NCI-H2171 (cell line): ENCODE measurements at regions not wholly inside any gene's neighbourhood (a gene's known extent, or its start where the extent isn't known, plus 50 kb on each side); places are given as distances from the start of the nearest gene placed in this dataset.
"Not testable (repeated sequence)": the region's sequence is repeated elsewhere in the genome, so short reads cannot be mapped to it uniquely, and the experiment has no call there.

ENCODE experiments used
- DNase-seq: peaks from one replicate; lab custom pipeline; 2025; lab: John Stamatoyannopoulos, UW

DNA sequence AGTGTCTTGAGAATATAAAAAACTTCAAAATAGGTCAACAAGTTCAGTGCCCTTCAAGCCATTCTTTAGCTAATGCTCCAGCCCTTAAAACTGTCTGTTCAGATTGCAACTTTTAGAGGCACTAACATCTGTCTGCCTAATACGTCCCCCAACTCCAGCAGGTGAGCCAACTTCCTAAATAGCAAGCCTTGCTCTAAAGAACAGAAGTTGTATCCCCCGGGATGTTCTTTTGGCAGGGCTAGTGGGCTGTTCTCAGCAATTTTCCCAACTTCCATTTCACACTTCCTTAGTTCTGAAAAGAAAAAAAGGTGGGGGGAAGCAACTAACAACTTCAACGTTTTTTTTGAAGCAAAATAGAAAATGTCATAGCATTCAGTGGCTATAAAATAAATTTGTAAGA, 290.0 kb upstream of the PTCHD4 start:
- no peak for DNase-seq

DNA sequence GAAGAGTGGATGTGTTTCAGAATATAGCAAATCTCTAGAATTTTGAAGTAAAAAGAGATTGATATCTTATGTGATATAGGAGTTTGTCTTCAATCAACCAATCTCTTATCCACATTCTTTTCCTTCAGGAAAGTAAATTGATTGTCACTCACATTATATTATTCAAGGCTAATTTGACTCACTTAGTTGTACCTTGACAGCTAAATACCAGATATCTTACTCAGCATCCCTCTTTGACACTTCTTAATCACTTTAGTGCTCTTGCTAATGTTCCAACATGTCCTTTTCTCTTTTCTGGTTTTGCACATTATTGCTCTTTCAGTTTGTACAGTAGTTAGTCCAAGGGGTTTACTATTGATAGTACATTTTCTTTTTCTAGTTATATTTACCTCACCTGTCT, 286.9 kb upstream of the PTCHD4 start:
- no peak for DNase-seq

DNA sequence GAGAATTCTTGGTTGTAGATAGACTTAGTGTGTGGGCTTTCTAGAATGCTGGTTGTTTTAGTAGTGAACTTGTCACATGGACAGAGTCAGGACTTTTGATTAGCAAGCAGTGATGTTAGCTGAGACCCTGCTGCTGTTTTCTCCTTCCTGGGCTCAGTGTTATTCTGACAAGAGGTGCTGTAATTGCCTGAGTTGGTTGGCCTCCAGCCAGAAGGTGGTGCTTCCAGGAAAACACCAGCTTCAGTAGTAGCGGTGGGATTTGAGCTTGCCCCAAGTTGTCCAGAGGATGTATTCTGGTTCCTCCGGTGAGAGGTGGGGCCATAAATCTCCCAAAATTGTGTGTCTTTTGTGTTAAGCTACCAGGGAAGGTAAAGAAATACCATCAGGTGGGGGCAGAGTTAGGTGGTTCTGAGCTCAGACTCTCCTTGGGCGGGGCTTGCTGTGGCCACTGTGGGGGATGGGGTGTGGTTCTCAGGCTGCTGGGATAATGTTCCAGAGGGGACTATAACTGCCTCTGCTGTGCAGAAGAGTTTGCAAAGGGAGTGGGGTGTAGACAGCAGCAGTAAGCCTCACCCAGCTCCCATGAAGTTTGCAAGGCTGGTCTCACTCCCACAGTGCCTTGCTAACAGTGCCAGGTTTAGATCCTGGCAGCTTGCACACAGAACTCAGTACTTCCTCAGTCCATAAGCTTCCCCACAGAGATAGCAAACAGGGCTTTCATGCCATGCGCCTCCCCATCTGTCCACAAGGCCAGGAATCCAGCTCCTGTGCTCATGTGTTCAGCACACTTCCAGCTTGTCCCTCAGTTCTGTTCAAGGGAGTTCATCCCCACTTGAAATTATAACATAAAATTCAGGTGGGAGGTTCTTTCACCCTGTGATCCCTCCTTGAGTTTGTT, 278.4 kb upstream of the PTCHD4 start:
- no peak for DNase-seq

DNA sequence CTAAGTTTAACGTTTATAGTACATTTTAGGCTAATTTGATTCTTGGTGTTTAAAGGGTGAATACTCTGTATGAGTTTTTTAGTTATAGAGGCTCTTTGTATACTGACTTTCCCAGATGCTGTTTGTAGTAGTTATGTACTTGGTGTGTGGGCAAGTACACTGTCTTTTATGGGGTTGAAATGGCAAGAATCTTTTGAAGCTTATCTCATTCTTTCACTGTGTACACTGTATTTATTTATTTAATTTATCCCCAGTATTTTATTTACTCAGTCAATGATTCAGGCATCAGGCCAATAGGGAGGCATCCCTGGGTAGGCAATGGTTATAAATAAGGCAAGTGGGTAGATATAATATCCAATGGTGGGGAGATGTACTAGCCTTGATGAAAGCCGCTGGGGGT, 277.0 kb upstream of the PTCHD4 start:
- DNase-seq, result no peak

DNA sequence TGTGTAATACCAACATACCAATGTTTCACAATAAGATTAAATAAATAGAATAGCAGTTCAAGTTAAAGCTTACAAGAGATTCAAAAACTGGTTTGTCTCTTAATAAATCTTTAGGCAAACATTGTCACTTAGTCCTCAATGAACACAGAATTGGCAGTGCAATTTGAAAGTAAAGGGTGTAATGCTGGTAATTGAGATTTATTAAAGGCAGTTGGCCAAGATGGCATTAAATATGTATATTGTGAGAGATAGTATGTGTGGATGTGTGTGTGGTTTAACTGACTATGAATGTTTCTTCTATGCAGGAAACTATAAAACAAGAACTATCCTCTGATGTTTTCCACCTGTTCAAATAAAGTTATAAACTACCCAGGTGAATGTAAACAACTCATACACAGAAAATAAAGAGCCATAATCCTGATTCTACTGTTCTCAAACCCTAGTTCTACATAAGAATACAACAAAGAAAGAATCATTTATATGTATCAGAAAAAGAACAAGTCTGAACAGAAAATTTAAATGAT, 267.9 kb upstream of the PTCHD4 start:
- DNase-seq, result no peak

DNA sequence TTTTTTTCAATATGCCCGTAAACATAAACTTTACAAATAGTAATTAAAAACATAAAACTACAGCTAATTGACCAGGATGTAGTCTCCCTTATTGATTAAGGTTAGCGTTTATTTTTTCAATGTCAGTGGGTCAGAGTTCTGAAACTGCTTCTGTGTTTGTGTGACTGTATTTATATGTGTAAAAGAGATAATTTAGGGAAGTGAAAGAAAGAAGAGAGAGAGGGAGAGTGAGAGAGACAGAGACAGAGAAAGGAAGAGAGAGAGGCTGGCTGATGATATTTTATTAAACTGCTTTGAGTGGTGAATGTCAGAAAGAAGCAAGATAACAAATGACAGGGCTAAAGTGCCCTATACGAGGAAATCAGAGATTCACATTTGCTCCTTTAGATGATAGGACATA, 266.1 kb upstream of the PTCHD4 start:
- no peak for DNase-seq

DNA sequence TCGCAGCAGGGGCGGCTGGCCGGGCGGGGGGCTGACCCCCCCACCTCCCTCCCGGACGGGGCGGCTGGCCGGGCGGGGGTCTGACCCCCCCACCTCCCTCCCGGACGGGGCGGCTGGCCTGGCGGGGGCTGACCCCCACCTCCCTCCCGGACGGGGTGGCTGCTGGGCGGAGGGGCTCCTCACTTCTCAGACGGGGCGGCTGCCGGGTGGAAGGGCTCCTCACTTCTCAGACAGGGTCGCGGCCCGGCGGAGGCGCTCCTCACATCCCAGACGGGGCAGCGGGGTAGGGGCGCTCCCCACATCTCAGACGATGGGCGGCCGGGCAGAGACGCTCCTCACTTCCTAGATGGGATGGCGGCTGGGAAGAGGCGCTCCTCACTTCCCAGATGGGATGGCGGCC, 260.2 kb upstream of the PTCHD4 start:
- not testable (repeated sequence) for DNase-seq

DNA sequence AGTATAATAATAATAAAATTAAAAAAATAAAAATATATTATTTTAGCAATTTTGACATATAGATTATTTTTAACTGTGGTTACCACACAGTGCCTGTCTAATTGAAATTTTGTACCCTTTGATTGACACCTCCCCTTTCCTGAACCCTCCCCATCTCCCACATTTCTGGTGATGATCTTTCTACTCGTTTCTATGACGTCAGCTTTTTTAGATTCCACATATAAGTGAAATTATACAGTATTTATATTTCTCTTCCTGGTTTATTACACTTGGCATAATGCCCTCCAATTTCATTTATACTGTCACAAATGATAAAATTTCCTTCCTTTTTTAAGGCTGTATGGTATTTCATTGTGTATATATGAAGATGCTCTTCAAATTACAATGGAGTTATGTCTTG, 258.1 kb upstream of the PTCHD4 start:
- DNase-seq, result no peak

DNA sequence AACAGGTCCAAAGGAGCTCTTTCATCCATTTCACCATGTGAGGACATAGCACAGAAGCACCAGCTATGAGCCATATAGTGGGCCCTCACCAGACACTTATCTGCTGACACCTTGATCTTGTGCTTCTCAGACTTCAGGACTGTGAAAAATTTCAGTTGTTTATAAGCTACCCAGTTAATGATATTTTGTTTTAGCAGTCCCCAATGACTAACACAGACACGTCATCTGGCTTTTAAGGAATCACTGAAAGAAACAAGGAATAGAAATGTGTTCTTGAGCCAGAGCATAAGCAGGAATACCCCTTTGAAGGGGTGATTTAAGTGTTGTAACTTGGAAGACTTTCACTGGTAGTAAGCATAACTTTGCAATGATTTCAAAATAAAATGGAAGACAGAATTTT, 214.7 kb upstream of the PTCHD4 start:
- no peak for DNase-seq

DNA sequence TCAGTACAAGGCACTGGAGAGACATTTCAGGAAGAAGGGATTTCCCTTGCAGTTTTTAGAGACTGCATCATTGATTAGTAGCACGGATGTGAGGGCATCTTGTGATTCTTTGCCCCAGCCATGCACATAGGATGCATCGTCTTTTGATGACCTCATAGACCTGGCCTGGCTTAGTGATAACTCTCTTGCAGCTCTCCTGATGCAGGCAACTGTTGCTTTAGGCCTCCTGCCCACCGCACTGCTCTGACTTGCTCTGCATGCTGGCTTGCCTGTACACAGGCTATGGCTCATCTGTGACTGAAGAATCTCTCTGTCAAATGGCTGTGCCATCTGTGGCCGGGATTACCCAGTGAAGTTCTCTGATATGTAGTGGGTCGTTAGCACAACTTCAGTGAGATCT, 207.7 kb upstream of the PTCHD4 start:
- no peak for DNase-seq

DNA sequence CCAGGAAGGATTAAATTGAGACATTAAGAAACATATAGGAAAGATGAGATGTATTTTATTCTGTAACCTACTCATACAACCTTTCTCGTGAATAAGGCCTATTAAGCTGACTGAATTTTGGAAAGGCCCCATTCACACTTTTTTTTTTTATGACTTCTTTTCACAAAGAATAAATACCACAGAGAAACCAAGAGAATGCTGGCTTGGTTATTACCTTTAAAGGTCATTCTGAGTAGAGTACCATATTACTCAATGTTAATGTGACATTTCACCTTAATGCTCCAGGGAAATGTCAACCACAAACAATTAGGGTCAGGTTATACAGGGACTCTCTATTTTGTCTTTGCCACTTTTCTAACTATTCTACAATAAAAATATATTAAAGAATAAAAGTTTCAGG, 204.9 kb upstream of the PTCHD4 start:
- no peak for DNase-seq

DNA sequence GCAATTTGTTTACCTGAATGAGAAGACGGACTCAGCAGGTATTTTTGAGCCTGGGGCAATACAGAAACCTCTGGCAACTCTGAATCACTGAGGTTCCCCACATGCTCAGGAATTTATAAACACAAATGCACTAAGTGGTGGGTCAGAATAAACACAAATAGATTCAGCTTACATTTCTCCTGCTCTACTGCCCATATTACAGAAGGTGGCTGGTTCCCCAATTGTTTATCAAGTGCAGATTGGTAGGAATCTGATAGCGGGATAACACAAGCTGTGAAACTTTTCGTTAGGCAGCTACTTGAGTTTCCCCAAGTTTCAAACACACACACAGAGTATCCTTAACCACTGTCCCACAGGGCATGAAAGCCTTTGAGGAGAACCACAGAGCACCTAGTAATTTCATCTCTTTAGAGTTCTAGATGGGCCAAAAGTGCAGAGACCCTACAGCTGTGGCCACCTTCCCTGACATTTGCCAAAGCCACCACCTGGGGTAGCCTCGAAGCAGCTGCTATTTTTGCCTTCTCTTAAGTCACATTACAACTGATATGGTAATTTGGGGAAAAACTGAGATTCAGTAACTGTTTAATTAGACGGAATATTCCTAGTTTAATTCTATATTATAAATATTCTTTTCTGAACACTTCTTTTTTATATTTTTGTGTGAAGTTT, 204.2 kb upstream of the PTCHD4 start:
- no peak for DNase-seq

DNA sequence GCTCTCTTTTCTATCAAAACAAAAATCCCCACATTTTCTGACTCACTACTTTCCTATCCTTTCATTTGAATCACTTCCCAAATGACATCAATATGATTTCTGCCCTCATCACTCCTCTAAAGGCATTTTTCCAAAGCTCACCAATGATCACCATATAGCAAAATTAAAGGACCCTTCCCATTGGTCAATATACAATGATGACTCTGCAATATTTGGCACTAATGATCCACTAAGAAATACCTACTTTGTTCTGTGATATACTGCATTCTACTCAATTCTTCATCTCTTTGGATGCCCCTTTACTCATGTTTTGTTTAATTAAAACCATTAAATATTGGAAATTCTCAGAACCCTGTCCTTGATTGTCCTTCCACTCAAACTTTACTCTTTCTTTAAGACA, 200.3 kb upstream of the PTCHD4 start:
- no peak for DNase-seq

DNA sequence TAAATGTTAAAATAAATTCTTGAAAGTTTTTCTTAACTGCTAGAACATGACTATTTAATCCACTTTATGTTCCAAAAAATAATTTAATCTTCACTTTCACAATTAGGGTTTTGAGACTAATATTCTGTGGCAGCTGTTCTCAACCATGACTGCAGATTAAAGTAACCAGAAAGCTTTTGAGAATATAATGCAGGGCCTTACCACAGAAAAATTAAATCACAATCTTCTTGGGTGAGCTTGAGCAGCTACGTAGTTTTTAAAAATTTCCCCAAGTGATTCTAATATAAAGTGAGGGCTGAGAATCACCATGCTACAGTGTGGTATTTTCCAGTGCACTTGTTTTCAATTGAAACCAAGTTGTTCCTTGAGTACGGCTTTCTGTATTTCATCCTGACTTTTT, 196.6 kb upstream of the PTCHD4 start:
- DNase-seq, result no peak

DNA sequence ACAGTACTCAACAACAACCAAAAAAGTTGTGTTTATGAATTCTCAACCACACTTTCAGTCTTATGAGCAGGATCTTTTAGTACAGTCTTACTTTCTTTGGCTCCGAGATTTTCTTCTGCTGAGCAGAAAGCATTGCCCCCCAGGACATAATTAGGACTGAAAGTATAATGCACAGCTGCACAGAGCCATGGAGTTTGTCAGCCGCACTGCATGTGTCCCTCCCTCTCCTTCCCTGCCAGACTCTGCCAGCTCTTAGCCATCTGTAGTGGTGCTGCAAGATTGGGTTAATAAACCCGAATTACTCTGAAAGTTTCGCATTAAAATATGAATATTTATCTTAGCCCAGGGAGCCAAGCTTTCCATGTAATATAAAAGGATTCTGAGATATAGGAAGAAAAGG, 179.6 kb upstream of the PTCHD4 start:
- no peak for DNase-seq

DNA sequence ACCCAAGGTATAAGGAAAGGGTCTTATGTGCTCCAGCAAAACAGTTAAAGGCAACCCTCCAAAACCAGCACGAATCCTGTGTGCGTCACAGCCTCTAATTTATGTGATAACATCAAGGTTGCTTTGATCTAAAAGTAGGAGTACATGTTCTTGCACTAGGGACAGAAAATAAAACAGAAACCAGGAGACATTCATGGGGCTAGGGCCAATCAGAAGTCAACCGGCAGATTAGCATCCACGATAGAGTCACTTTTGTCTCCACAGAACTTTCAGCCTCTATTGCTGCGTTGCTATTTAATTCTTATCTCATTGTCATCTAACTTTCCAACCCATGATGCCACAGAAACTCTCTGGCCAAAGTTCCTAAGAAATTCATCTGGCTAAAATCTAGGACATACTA, 178.8 kb upstream of the PTCHD4 start:
- DNase-seq, result no peak

DNA sequence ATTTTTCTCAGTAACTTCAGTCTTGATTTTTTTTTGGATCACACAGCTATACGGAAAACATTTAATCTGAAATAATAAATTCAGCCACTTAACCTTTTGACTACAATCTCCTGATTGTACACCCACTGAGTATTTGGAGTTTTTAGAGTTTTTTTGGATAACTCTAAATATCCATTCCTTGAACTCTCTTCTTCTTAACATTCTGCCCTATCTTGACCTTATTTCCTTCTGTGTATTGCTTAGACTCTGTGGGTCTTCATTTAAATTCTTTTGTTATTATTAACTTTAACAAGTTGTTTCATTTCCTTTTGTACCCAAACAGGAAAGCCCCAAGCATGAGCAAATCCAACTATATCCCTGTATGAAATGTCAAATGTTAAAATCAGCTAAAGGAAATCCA, 170.2 kb upstream of the PTCHD4 start:
- DNase-seq, result no peak

DNA sequence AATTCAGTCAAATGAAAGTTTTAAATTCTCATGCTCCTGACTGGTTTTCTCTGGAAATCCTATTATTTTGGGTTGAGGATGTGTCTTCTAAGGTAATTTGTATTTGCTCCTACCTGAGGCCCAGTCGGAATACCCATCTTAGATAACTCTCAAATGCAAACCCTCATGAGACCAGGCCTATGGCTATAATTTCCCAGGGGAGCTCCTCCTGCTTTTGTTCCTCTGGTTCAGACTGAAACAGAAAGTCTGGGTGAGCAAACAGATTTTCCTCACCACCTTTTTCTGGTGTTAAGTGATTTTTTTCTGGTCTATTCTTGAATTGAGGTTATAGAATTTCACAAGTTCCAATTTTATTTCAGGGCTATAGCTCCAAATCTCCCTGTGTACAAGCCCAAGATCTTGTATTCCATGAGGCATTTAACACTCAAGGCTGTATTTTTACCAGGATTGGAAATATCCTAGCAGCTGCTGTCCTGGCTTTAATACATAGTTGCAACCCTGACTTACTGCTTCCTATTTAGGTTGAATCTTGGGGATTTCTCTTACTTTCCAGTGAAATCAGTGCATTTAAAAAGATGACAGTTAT, 169.1 kb upstream of the PTCHD4 start:
- DNase-seq, result no peak

DNA sequence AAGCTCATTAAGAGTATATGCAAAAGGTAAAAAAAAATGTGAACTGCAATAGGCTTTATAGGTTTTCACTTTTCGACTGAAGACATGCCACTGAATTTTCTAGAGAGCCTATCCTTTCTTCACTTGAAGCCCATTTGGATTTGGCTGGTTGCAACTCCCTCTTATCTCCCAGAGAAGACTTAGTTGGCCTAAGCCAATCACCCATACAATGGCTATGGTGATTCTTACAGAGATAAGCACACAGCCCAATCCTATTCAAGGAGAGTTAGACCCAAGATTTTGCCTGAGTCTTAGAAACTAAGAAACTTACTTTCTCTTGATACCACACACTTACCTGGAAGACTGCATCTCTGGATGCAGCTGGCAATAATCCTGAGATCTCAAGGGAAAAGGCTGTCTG, 167.3 kb upstream of the PTCHD4 start:
- no peak for DNase-seq

DNA sequence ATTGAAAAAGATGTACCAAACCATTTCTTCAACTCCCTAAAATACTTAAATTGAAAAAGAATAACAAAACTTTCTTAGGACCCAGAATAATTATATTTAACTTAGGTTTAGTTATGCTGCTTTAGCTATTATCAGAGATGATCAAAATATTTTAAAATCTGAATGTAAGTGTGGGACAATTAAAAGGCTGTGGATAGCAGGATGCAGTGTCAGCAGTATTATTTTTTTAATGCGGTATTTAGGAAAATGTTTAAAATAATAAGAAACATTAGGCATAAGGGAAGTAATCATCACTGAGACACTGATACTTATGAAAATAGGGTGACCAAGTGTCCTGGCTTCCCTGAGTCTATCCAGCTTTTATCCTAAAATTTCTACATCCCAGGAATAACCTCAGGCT, 161.5 kb upstream of the PTCHD4 start:
- no peak for DNase-seq

DNA sequence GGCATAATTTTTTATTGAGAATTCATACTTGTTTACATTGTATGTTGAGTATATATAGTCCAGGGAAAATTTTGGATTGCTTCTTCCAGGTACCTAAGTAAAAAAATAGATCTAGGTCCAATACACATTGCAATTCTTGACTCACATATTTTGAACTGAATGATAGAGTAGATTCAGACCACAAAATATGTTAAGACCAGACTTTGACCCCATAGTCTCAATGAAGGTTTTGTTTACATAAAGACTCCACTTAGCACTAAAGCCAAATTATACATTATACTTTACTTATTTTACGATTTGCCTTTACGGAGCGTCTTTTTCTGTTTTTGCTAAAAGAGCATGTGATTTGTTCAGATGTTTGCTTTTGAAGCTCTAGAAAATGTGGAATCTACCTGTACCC, 144.1 kb upstream of the PTCHD4 start:
- DNase-seq, result no peak

DNA sequence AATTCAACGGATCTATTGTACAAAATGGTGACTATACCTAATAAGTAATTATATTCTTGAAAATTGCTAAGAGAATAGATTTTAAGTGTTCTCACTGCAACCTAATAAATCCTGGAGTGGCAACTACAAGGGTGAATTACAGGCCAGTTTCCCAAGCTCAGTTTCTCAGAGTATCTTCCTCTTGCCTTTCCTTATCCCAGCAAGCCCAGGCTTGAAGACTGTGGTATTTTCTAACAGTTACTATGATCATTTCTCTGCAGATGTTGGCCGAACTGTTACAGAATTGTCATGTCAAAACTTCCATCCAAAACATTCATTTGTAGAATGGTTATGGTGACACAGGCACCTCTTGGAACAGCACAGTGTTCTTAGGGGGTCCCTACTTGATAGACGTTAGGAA, 138.1 kb upstream of the PTCHD4 start:
- DNase-seq, result no peak

DNA sequence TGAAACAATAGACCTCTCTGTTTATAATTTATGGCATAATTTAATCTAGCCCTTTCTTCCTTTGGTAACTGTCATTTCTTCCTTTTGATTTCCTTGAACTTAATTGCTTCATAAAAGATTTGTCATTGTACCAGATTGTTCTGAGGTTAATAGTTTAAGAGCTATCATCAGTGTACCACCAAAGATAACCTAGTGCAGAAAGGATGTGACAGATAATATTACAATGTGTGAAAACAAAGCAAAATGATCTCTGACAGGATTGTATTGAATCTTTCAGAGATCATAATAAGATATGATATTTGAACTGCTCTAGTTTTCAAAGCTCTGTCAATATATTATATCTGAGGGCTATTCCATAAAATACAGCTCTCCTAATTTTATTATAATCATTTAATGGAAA, 132.1 kb upstream of the PTCHD4 start:
- no peak for DNase-seq
